Spleen (tissue), 7 donors: ENCODE measurements at regions not wholly inside any gene's neighbourhood (a gene's known extent, or its start where the extent isn't known, plus 50 kb on each side); places are given as distances from the start of the nearest gene placed in this dataset.

Experiments used
- POLR2A ChIP-seq, 3 donors: fragments of 450-650 bp; IDR thresholded peaks; one replicate each; pipeline ENCODE4 v1.5.1; 2017; ENCODE audit warnings: antibody characterized with exemption in 3 of 3, mild to moderate bottlenecking in 1 of 3
- POLR2AphosphoS5 ChIP-seq, 3 donors: sonication (generic); formaldehyde crosslinking; IDR thresholded peaks; one replicate each; pipeline ENCODE4 v1.5.1; 2017; ENCODE audit warnings: antibody characterized with exemption in 3 of 3
- TF ChIP-seq, protein P1 (sequence below), 11 experiments: fragments of 200-600 bp in 7 of 11; fragments of 450-650 bp in 4 of 11; sonication (generic) in 4 of 11; IDR thresholded peaks in 8 of 11; conservative IDR thresholded peaks in 3 of 11; 1 replicate in 7 of 11; 2 replicates in 4 of 11; pipeline versions ENCODE4 v1.4.0 to v1.8.0; 2016 to 2021; ENCODE audit warnings: antibody characterized with exemption in 11 of 11, inconsistent platforms in 4 of 11, mild to moderate bottlenecking in 1 of 11
- donor health status: DM: no; HTN: no; CAD: no; lungs with moderate emphysema.
- donor health status: DM: no; HTN: no; CAD: no.
- donor health status: DM: no; HTN: no; CAD: no.

DNA sequence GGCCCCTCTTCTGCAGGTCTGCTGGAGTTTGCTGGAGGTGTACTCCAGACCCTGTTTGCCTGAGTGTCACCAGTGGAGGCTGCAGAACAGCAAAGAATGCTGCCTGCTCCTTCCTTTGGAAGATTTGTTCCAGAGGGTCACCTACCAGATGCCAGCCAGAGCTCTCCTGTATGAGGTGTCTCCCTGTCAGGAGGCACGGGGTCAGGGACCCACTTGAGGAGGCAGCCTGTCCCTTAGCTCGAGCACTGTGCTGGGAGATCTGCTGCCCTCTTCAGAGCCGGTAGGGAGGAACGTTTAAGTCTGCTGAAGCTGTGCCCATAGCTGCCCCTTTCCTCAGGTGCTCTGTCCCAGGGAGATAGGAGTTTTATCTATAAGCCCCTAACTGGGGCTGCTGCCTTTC is 207.9 kb downstream of the FAT3 start:
- TF ChIP-seq, protein P1, sequence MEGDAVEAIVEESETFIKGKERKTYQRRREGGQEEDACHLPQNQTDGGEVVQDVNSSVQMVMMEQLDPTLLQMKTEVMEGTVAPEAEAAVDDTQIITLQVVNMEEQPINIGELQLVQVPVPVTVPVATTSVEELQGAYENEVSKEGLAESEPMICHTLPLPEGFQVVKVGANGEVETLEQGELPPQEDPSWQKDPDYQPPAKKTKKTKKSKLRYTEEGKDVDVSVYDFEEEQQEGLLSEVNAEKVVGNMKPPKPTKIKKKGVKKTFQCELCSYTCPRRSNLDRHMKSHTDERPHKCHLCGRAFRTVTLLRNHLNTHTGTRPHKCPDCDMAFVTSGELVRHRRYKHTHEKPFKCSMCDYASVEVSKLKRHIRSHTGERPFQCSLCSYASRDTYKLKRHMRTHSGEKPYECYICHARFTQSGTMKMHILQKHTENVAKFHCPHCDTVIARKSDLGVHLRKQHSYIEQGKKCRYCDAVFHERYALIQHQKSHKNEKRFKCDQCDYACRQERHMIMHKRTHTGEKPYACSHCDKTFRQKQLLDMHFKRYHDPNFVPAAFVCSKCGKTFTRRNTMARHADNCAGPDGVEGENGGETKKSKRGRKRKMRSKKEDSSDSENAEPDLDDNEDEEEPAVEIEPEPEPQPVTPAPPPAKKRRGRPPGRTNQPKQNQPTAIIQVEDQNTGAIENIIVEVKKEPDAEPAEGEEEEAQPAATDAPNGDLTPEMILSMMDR (IDR thresholded peaks at IDR 0.05 in 8 of 11, conservative IDR thresholded peaks at IDR 0.05 in 3 of 11), result no peak
- TF ChIP-seq POLR2A (IDR thresholded peaks at IDR 0.05) (no peak), POLR2AphosphoS5 (IDR thresholded peaks at IDR 0.05) (no peak)
